IMR-90 (cell line): ENCODE measurements at regions not wholly inside any gene's neighbourhood (a gene's known extent, or its start where the extent isn't known, plus 50 kb on each side); places are given as distances from the start of the nearest gene placed in this dataset.

ENCODE experiments used
- ATAC-seq: fragments of 200-7000 bp; cut with Tn5 transposase; 2 replicates; pipeline ENCODE4 v1.9.1; 2020; ENCODE audit warnings: low read depth, mild to moderate bottlenecking, moderate library complexity
- BruUV-seq: library from RNA; stranded (reverse); fragments of 400-500 nt; replicated peaks from 2 replicates; lab custom pipeline; 2021; lab: Mats Ljungman, UMichigan
- CTCF ChIA-PET: fragments of 300-600 bp; formaldehyde crosslinking; extraction: SDS; loops from one replicate; lab custom pipeline; 2021; ENCODE audit warnings: antibody characterized with exemption; lab: Yijun Ruan, JAX
- POLR2A ChIA-PET: fragments of 300-600 bp; sonication (Branson Sonifier 250); formaldehyde crosslinking; loops from one replicate; lab custom pipeline; 2022; ENCODE audit warnings: antibody characterized with exemption; ENCODE audit not compliant: unreplicated experiment; lab: Charles Lee
- DNase-seq: peaks from one replicate; pipeline ENCODE4 v3.0.0; 2013
- H2AFZ ChIP-seq: replicated peaks from 2 replicates; pipeline ENCODE3; 2013; ENCODE audit warnings: low read length, mild to moderate bottlenecking; ENCODE audit not compliant: poor library complexity
- H2AK5ac ChIP-seq: 2 replicates; pipeline ENCODE4 v1.6.1; 2013; ENCODE audit warnings: low read depth, low read length, inconsistent platforms
- H2AK9ac ChIP-seq: replicated peaks from 2 replicates; pipeline ENCODE3; 2013; ENCODE audit warnings: mild to moderate bottlenecking, low read depth, low read length, moderate library complexity; ENCODE audit not compliant: poor library complexity
- H2BK120ac ChIP-seq: 2 replicates; pipeline ENCODE4 v1.6.1; 2013; ENCODE audit warnings: low read depth, low read length, inconsistent platforms
- H2BK15ac ChIP-seq: 3 replicates; pipeline ENCODE4 v1.6.1; 2013; ENCODE audit warnings: low read depth, low read length, inconsistent platforms
- H2BK20ac ChIP-seq: 2 replicates; pipeline ENCODE4 v1.6.1; 2013; ENCODE audit warnings: low read depth, mild to moderate bottlenecking, inconsistent platforms, low read length, moderate library complexity
- H2BK5ac ChIP-seq: 2 replicates; pipeline ENCODE4 v1.6.1; 2013; ENCODE audit warnings: mild to moderate bottlenecking, low read depth, low read length, inconsistent platforms; ENCODE audit not compliant: poor library complexity, severe bottlenecking
- H3K14ac ChIP-seq: replicated peaks from 2 replicates; pipeline ENCODE4 v1.6.1; 2013; ENCODE audit warnings: low read depth, low read length, inconsistent platforms
- H3K18ac ChIP-seq: 2 replicates; pipeline ENCODE4 v1.6.1; 2013; ENCODE audit warnings: low read depth, low read length, control low read depth
- H3K23ac ChIP-seq: 2 replicates; pipeline ENCODE4 v1.6.1; 2013; ENCODE audit warnings: low read depth, low read length, inconsistent platforms
- H3K27ac ChIP-seq: 2 replicates; pipeline ENCODE4 v1.5.1; 2013; ENCODE audit warnings: mild to moderate bottlenecking, control low read depth, low read length; ENCODE audit not compliant: insufficient read depth
- H3K27me3 ChIP-seq: 2 replicates; pipeline ENCODE4 v1.6.1; 2013; ENCODE audit warnings: low read length; ENCODE audit not compliant: control insufficient read depth, insufficient read depth
- H3K36me3 ChIP-seq: 2 replicates; pipeline ENCODE4 v1.6.1; 2013; ENCODE audit warnings: low read length, mixed read lengths; ENCODE audit not compliant: control insufficient read depth, insufficient read depth
- H3K4ac ChIP-seq: 2 replicates; pipeline ENCODE4 v1.6.1; 2013; ENCODE audit warnings: low read depth, low read length, inconsistent platforms
- H3K4me1 ChIP-seq: 2 replicates; pipeline ENCODE4 v1.6.1; 2013; ENCODE audit warnings: low read length, mixed read lengths; ENCODE audit not compliant: control insufficient read depth, insufficient read depth
- H3K4me2 ChIP-seq: 2 replicates; pipeline ENCODE4 v1.6.1; 2013; ENCODE audit warnings: low read depth, mild to moderate bottlenecking, control low read depth, low read length, moderate library complexity
- H3K4me3 ChIP-seq: 2 replicates; pipeline ENCODE4 v1.5.1; 2013; ENCODE audit warnings: low read depth, mild to moderate bottlenecking, control low read depth, low read length, moderate library complexity; ENCODE audit not compliant: insufficient read depth
- H3K56ac ChIP-seq: 2 replicates; pipeline ENCODE4 v1.6.1; 2013; ENCODE audit warnings: low read length, inconsistent platforms; ENCODE audit not compliant: insufficient read depth; ENCODE audit errors: extremely low read depth
- H3K79me1 ChIP-seq, 2 experiments: 2 replicates each; pipeline ENCODE4 v1.6.1; 2013; ENCODE audit warnings: low read length in 2 of 2, inconsistent platforms in 1 of 2, low read depth in 1 of 2
- H3K9ac ChIP-seq: 2 replicates; pipeline ENCODE4 v1.6.1; 2013; ENCODE audit warnings: low read depth, low read length, control low read depth
- H3K9me1 ChIP-seq: 2 replicates; pipeline ENCODE4 v1.6.1; 2013; ENCODE audit warnings: low read length, inconsistent platforms; ENCODE audit not compliant: insufficient read depth
- H3K9me3 ChIP-seq: 2 replicates; pipeline ENCODE4 v1.6.1; 2013; ENCODE audit warnings: low read length; ENCODE audit not compliant: control insufficient read depth, insufficient read depth
- H4K20me1 ChIP-seq: 2 replicates; pipeline ENCODE4 v1.6.1; 2013; ENCODE audit warnings: low read length, inconsistent platforms; ENCODE audit not compliant: insufficient read depth
- H4K5ac ChIP-seq: 2 replicates; pipeline ENCODE4 v1.6.1; 2013; ENCODE audit warnings: mild to moderate bottlenecking, low read depth, low read length, control low read depth
- H4K8ac ChIP-seq, 2 experiments: 2 replicates each; pipeline ENCODE4 v1.6.1; 2013; ENCODE audit warnings: low read depth in 2 of 2, low read length in 2 of 2, control low read depth in 1 of 2, inconsistent platforms in 1 of 2
- H4K91ac ChIP-seq: 2 replicates; pipeline ENCODE4 v1.6.1; 2013; ENCODE audit warnings: low read depth, low read length, inconsistent platforms; ENCODE audit not compliant: insufficient read depth
- BHLHE40 ChIP-seq: fragments of 150-350 bp; IDR thresholded peaks from 2 replicates; pipeline ENCODE4 v1.6.1; 2016; ENCODE audit warnings: mild to moderate bottlenecking, low read depth, low read length
- CEBPB ChIP-seq: IDR thresholded peaks from 2 replicates; pipeline ENCODE4 v1.6.1; 2012; ENCODE audit warnings: low read depth, low read length, improper control_type of control experiment
- CHD1 ChIP-seq: IDR thresholded peaks from 2 replicates; pipeline ENCODE4 v1.6.1; 2012; ENCODE audit warnings: low read depth, low read length, improper control_type of control experiment
- CTCF ChIP-seq: conservative IDR thresholded peaks from 2 replicates; pipeline ENCODE4 v1.5.1; 2012; ENCODE audit warnings: mild to moderate bottlenecking, low read depth, low read length, improper control_type of control experiment
- FOS ChIP-seq: fragments of 150-350 bp; IDR thresholded peaks from 2 replicates; pipeline ENCODE4 v1.6.1; 2016; ENCODE audit warnings: low read depth, low read length
- MAFK ChIP-seq: IDR thresholded peaks from 2 replicates; pipeline ENCODE4 v1.6.1; 2012; ENCODE audit warnings: low read depth, low read length, improper control_type of control experiment
- MAZ ChIP-seq: IDR thresholded peaks from 2 replicates; pipeline ENCODE4 v1.6.1; 2012; ENCODE audit warnings: low read depth, mild to moderate bottlenecking, low read length, improper control_type of control experiment, moderate library complexity, borderline replicate concordance
- MXI1 ChIP-seq: IDR thresholded peaks from 2 replicates; pipeline ENCODE4 v1.6.1; 2012; ENCODE audit warnings: low read depth, mild to moderate bottlenecking, low read length, moderate library complexity, borderline replicate concordance
- NFE2L2 ChIP-seq: fragments of 150-350 bp; IDR thresholded peaks from 2 replicates; pipeline ENCODE4 v1.6.1; 2016; ENCODE audit warnings: low read depth, mild to moderate bottlenecking, low read length
- POLR2A ChIP-seq: IDR thresholded peaks from 2 replicates; pipeline ENCODE4 v1.6.1; 2012; ENCODE audit warnings: mild to moderate bottlenecking, low read depth, low read length
- RAD21 ChIP-seq: IDR thresholded peaks from 2 replicates; pipeline ENCODE4 v1.6.1; 2012; ENCODE audit warnings: low read length, improper control_type of control experiment
- RCOR1 ChIP-seq: IDR thresholded peaks from 2 replicates; pipeline ENCODE4 v1.6.1; 2012; ENCODE audit warnings: mild to moderate bottlenecking, low read length, improper control_type of control experiment; ENCODE audit not compliant: insufficient replicate concordance
- RFX5 ChIP-seq: IDR thresholded peaks from 2 replicates; pipeline ENCODE4 v1.8.0; 2012; ENCODE audit warnings: low read depth, mild to moderate bottlenecking, low read length, moderate library complexity
- SMC3 ChIP-seq: fragments of 150-350 bp; IDR thresholded peaks from 2 replicates; pipeline ENCODE4 v1.6.1; 2016; ENCODE audit warnings: low read depth, mild to moderate bottlenecking, antibody characterized with exemption, low read length, moderate library complexity
- USF2 ChIP-seq: fragments of 150-350 bp; IDR thresholded peaks from 2 replicates; pipeline ENCODE4 v1.6.1; 2017; ENCODE audit warnings: mild to moderate bottlenecking, antibody characterized with exemption, low read length, low read depth
- WGBS, 2 experiments: methylation state at CpG; one replicate each; pipeline versions ENCODE4 v1.1.5 to v1.1.7; 2013; ENCODE audit warnings: missing lambda C conversion rate in 2 of 2; ENCODE audit not compliant: insufficient read length in 1 of 2; ENCODE audit errors: extremely low coverage in 2 of 2; 5-methylcytosine and 5-hydroxymethylcytosine counted together
- dilution Hi-C: fragments of 300-500 bp; cut with HindIII; formaldehyde crosslinking; loops from one replicate; pipeline ENCODE4 v1.14.3; 2018; ENCODE audit warnings: low sequenced_read_pairs; ENCODE audit not compliant: unreplicated experiment
- in situ Hi-C: fragments of 300-500 bp; cut with MboI; formaldehyde crosslinking; loops from 3 replicates; pipeline ENCODE4 v1.14.3; 2019; ENCODE audit warnings: low sequenced_read_pairs, inconsistent platforms, mixed read lengths
- intact Hi-C: fragments of 100-400 bp; cut with micrococcal nuclease; formaldehyde crosslinking; loops from 2 replicates; pipeline ENCODE4 v1.10.0; 2022
- TF ChIP-seq, protein P1 (sequence below): fragments of 150-350 bp; IDR thresholded peaks from 2 replicates; pipeline ENCODE4 v1.6.1; 2016; ENCODE audit warnings: low read depth, mild to moderate bottlenecking, low read length, moderate library complexity, borderline replicate concordance

DNA sequence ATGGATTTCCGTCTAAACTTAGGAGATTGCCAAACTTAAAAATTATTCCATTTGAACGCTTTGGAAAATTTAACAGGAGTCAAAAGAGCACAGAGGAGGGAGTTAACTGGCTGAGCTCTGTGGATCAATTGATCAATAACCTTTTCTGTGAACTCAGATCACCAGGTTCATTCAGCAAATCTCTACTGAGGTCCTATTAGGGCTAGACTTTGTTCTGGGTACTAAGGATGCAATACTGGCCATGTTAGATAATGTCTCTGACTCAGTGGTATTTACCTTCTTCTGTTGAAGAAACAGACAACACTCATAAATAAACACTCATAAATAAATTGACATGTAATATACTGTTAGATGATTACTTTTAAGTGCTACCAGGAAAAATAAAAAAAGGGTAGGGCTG is 323.4 kb upstream of the SUCLG2 start:
- POLR2A ChIA-PET, result no interaction called here

More for the DNA sequence above, 323.4 kb upstream of the SUCLG2 start:
- Histone ChIP-seq H2BK15ac (no peak overlapping the region), H3K9ac (no peak overlapping the region), H4K8ac (no peak overlapping the region), H3K4me2 (no peak overlapping the region), H3K18ac (no peak overlapping the region), H4K5ac (no peak overlapping the region), H2BK120ac (no peak overlapping the region), H3K14ac (no peak overlapping the region), H3K4me1 (no peaks in the 10 kb centered on the region), H3K56ac (no peak overlapping the region), H3K79me1 (no peaks in the 10 kb centered on the region), H2BK20ac (no peak overlapping the region), H3K9me3 (no peaks in the 10 kb centered on the region), H4K91ac (no peak overlapping the region), H3K27me3 (no peaks in the 10 kb centered on the region), H3K23ac (no peak overlapping the region), H4K20me1 (no peaks in the 10 kb centered on the region), H2AK9ac (no peak overlapping the region), H3K4me3 (no peak overlapping the region), H2BK5ac (no peak overlapping the region), H3K27ac (no peak overlapping the region), H2AFZ (no peak overlapping the region), H3K9me1 (no peaks in the 10 kb centered on the region), H3K36me3 (no peaks in the 10 kb centered on the region), H2AK5ac (no peak overlapping the region), H3K4ac (no peak overlapping the region)
- CTCF ChIA-PET, result no interaction called here
- ATAC-seq, result no peak
- TF ChIP-seq MAZ, result no peak
- TF ChIP-seq NFE2L2, result no peak
- no peak for TF ChIP-seq SMC3
- TF ChIP-seq, protein P1, sequence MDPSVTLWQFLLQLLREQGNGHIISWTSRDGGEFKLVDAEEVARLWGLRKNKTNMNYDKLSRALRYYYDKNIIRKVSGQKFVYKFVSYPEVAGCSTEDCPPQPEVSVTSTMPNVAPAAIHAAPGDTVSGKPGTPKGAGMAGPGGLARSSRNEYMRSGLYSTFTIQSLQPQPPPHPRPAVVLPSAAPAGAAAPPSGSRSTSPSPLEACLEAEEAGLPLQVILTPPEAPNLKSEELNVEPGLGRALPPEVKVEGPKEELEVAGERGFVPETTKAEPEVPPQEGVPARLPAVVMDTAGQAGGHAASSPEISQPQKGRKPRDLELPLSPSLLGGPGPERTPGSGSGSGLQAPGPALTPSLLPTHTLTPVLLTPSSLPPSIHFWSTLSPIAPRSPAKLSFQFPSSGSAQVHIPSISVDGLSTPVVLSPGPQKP, result no peak
- TF ChIP-seq CHD1, result no peak
- TF ChIP-seq POLR2A, result no peak
- no peak for TF ChIP-seq MXI1
- TF ChIP-seq MAFK, result no peak
- TF ChIP-seq RCOR1, result no peak
- TF ChIP-seq CEBPB, result no peak
- no peak for TF ChIP-seq USF2
- no peak for TF ChIP-seq RFX5
- no peak for TF ChIP-seq RAD21
- TF ChIP-seq CTCF, result no peak
- no peak for TF ChIP-seq BHLHE40
- TF ChIP-seq FOS, result no peak
- in situ Hi-C loops, result no loop called here
- intact Hi-C loops, result no loop called here
- no peak for DNase-seq
- WGBS, 2 experiments, result no CpG with 5 or more reads among the region's 2 CpGs
- no TSS peak for BruUV-seq
- dilution Hi-C loops, result no loop called here
